ENCODE measurements at regions not wholly inside any gene's neighbourhood (a gene's known extent, or its start where the extent isn't known, plus 50 kb on each side); places are given as distances from the start of the nearest gene placed in this dataset.

DNA sequence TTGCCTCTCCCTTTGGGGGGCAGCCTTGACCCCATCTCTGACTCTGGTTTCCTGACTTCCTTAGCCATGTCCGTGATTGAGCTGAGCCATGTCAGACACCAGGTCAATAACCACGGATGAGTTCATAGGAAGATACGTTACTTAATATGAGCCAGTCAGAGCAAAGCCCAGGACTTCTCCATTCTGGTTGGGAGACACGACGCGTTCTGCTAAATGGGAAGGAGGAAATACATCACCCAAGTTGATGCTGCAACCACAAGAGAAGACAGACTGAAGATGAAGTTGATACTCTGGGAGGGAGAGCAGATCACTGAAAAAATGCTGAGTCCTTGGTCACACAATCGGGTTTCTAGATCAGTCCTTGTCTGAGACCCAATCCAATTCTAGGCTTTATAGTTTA lies 90.9 kb downstream of the MATN1 start:
- Histone ChIP-seq H3K27me3 (no peaks in the 10 kb centered on the region), H3K4me1 (no peaks in the 10 kb centered on the region), H3K9me3 (peaks cover 0 to 5% (median 0%) of the 10 kb centered on the region in 4 donors), H3K36me3 (no peaks in the 10 kb centered on the region), H3K27ac (no peak overlapping the region), H3K4me3 (no peak overlapping the region)
- no peak for TF ChIP-seq POLR2A (IDR thresholded peaks at IDR 0.05)
- 66 to 82% methylated on average over 7 of the region's 7 CpGs for WGBS, 2 donors
- DNase-seq (ENCODE audit: low spot score in 2 of 2), result no peak

DNA sequence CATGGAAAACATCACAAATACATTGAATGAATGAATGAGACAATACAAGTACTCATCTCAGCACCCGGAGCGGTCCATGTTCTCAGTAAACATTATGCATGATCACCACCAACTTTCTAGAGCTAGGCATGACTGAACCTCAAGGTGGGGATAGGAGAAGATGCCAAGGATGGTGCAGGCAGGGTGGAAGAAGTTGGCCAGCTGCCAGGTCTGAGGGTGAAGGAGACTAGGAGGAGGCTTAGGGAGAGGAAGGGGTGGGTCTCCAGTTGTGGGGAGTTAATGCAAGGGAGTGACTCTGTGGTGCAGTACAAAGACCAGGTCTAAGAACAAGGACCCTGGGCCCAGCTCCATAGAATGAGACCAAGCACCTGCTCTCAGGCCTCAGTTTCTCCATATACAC lies 91.7 kb downstream of the MATN1 start:
- DNase-seq (ENCODE audit: low spot score in 2 of 2), result no peak
- H3K9me3 ChIP-seq, result peaks cover 0 to 13% (median 0%) of the 10 kb centered on the region in 4 donors
- H3K36me3 ChIP-seq, result no peaks in the 10 kb centered on the region
- WGBS, 2 donors, result 80 to 92% methylated on average over 2 of the region's 2 CpGs
- TF ChIP-seq POLR2A (IDR thresholded peaks at IDR 0.05) (no peak), EP300 (IDR thresholded peaks at IDR 0.05) (no peak), CTCF (IDR thresholded peaks at IDR 0.05) (no peak)
- H3K27me3 ChIP-seq, result no peaks in the 10 kb centered on the region
- no peak overlapping the region for H3K27ac ChIP-seq
- H3K4me3 ChIP-seq, result no peak overlapping the region
- no peaks in the 10 kb centered on the region for H3K4me1 ChIP-seq

- no peak overlapping the region for H3K27ac ChIP-seq
- no peaks in the 10 kb centered on the region for H3K4me1 ChIP-seq
- DNase-seq (ENCODE audit: low spot score in 2 of 2), result no peak
- 81 to 83% methylated on average over 5 of the region's 5 CpGs for WGBS, 2 donors
- H3K4me3 ChIP-seq, result no peak overlapping the region
- H3K9me3 ChIP-seq, result peaks cover 0 to 20% (median under 1%) of the 10 kb centered on the region in 4 donors
- H3K36me3 ChIP-seq, result no peaks in the 10 kb centered on the region
- TF ChIP-seq POLR2A (IDR thresholded peaks at IDR 0.05) (no peak), EP300 (IDR thresholded peaks at IDR 0.05) (no peak), CTCF (IDR thresholded peaks at IDR 0.05) (no peak)
- H3K27me3 ChIP-seq, result no peaks in the 10 kb centered on the region
These were observed 93.9 kb downstream of the MATN1 start for GRCh38 chr1:30629501-30629900.

DNA sequence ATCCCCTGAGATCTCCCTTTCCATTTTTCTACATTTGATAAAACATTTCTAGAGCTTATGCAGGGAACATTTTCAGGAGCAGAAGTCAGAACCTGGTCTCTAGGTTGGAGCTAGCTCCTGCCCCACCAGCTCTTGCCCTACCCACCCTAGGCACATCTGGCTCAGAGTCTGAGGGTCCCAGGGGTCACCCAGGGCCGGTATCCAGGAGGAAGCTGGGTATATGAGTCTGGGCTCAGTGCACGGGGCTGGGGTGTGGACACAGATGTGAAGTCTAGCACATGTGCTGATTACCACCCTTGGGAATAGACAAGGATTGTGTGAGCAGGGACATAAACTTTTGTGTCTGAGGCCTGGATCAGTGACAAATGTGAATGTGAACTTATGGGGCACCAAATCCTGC lies 95.4 kb downstream of the MATN1 start:
- 40 to 52% methylated on average over 2 of the region's 2 CpGs for WGBS, 2 donors
- no peak overlapping the region for H3K4me3 ChIP-seq
- DNase-seq (ENCODE audit: low spot score in 2 of 2), result no peak
- H3K27me3 ChIP-seq, result no peaks in the 10 kb centered on the region
- H3K27ac ChIP-seq, result no peak overlapping the region
- no peaks in the 10 kb centered on the region for H3K36me3 ChIP-seq
- no peaks in the 10 kb centered on the region for H3K4me1 ChIP-seq
- H3K9me3 ChIP-seq, result peaks cover 0 to 30% (median 5%) of the 10 kb centered on the region in 4 donors
- no peak for TF ChIP-seq POLR2A (IDR thresholded peaks at IDR 0.05)

- no peak overlapping the region for H3K4me3 ChIP-seq
- no peak overlapping the region for H3K27ac ChIP-seq
- DNase-seq (ENCODE audit: low spot score in 2 of 2), result no peak
- WGBS, 2 donors, result 83 to 89% methylated on average over 1 of the region's 1 CpG
- H3K9me3 ChIP-seq, result peaks cover 0 to 38% (median 7%) of the 10 kb centered on the region in 4 donors
- TF ChIP-seq EP300 (IDR thresholded peaks at IDR 0.05) (no peak), CTCF (IDR thresholded peaks at IDR 0.05) (no peak), POLR2A (IDR thresholded peaks at IDR 0.05) (no peak)
- no peaks in the 10 kb centered on the region for H3K27me3 ChIP-seq
- H3K36me3 ChIP-seq, result no peaks in the 10 kb centered on the region
- no peaks in the 10 kb centered on the region for H3K4me1 ChIP-seq
These were observed 96.2 kb downstream of the MATN1 start for GRCh38 chr1:30627206-30627605.

- Histone ChIP-seq H3K9me3 (peaks cover 0 to 43% (median 7%) of the 10 kb centered on the region in 4 donors), H3K4me3 (no peak overlapping the region), H3K27me3 (peaks cover 0 to 5% of the 10 kb centered on the region in 2 donors), H3K36me3 (no peaks in the 10 kb centered on the region), H3K27ac (no peak overlapping the region), H3K4me1 (no peaks in the 10 kb centered on the region)
- TF ChIP-seq CTCF (IDR thresholded peaks at IDR 0.05) (no peak), POLR2A (IDR thresholded peaks at IDR 0.05) (no peak), EP300 (IDR thresholded peaks at IDR 0.05) (no peak)
- DNase-seq (ENCODE audit: low spot score in 2 of 2), result no peak
- WGBS, 2 donors, result 88 to 92% methylated on average over 1 of the region's 1 CpG
These were observed 100.0 kb downstream of the MATN1 start for GRCh38 chr1:30623431-30623830.
